ENCODE measurements at regions not wholly inside any gene's neighbourhood (a gene's known extent, or its start where the extent isn't known, plus 50 kb on each side); places are given as distances from the start of the nearest gene placed in this dataset.
"Not testable (repeated sequence)": the region's sequence is repeated elsewhere in the genome, so short reads cannot be mapped to it uniquely, and the experiment has no call there.

- peak; percentile 18 for DNase-seq (ENCODE audit: low read depth)
These were observed 116.6 kb upstream of the CACUL1 start for GRCh38 chr10:118871244-118871865.

- peak; percentile 85 for DNase-seq (ENCODE audit: low read depth)
These were observed 118.4 kb upstream of the CACUL1 start for GRCh38 chr10:118873091-118873737.

GRCh38 chr10:118873738-118874105 is 119.0 kb upstream of the CACUL1 start:
- no peak for DNase-seq (ENCODE audit: low read depth)

- DNase-seq (ENCODE audit: low read depth): no peak
These were observed 119.4 kb upstream of the CACUL1 start for GRCh38 chr10:118874171-118874570.

GRCh38 chr10:118875087-118875486 is 120.3 kb upstream of the CACUL1 start:
- peak; percentile 21 for DNase-seq (ENCODE audit: low read depth)

- DNase-seq (ENCODE audit: low read depth): no peak
These were observed 128.0 kb upstream of the CACUL1 start for GRCh38 chr10:118882741-118883140.

GRCh38 chr10:118892255-118892654 is 137.3 kb upstream of the NANOS1 start:
- DNase-seq (ENCODE audit: low read depth): no peak

GRCh38 chr10:118894891-118895290 is 134.6 kb upstream of the NANOS1 start:
- not testable (repeated sequence) for DNase-seq (ENCODE audit: low read depth)

- DNase-seq (ENCODE audit: low read depth): no peak
These were observed 128.9 kb upstream of the NANOS1 start for GRCh38 chr10:118900617-118901016.

- DNase-seq (ENCODE audit: low read depth): no peak
These were observed 128.1 kb upstream of the NANOS1 start for GRCh38 chr10:118901380-118901779.

GRCh38 chr10:118901906-118902305 is 127.6 kb upstream of the NANOS1 start:
- no peak for DNase-seq (ENCODE audit: low read depth)

- not testable (repeated sequence) for DNase-seq (ENCODE audit: low read depth)
These were observed 126.9 kb upstream of the NANOS1 start for GRCh38 chr10:118902656-118903055.

- no peak for DNase-seq (ENCODE audit: low read depth)
These were observed 126.3 kb upstream of the NANOS1 start for GRCh38 chr10:118903251-118903650.

- no peak for DNase-seq (ENCODE audit: low read depth)
These were observed 125.8 kb upstream of the NANOS1 start for GRCh38 chr10:118903691-118904090.

GRCh38 chr10:118904286-118904685 is 125.2 kb upstream of the NANOS1 start:
- no peak for DNase-seq (ENCODE audit: low read depth)

GRCh38 chr10:118907051-118907450 is 122.5 kb upstream of the NANOS1 start:
- DNase-seq (ENCODE audit: low read depth): no peak

- no peak for DNase-seq (ENCODE audit: low read depth)
These were observed 120.8 kb upstream of the NANOS1 start for GRCh38 chr10:118908557-118909256.

- DNase-seq (ENCODE audit: low read depth): no peak
These were observed 118.8 kb upstream of the NANOS1 start for GRCh38 chr10:118910702-118911101.

- peak; percentile 62 for DNase-seq (ENCODE audit: low read depth)
These were observed 118.2 kb upstream of the NANOS1 start for GRCh38 chr10:118911363-118911762.

- DNase-seq (ENCODE audit: low read depth): peak; percentile 23
These were observed 116.4 kb upstream of the NANOS1 start for GRCh38 chr10:118912961-118913600.

GRCh38 chr10:118913825-118914224 is 115.7 kb upstream of the NANOS1 start:
- no peak for DNase-seq (ENCODE audit: low read depth)

- no peak for DNase-seq (ENCODE audit: low read depth)
These were observed 114.9 kb upstream of the NANOS1 start for GRCh38 chr10:118914629-118915028.

- no peak for DNase-seq (ENCODE audit: low read depth)
These were observed 114.4 kb upstream of the NANOS1 start for GRCh38 chr10:118915161-118915560.
